Esophagus (tissue), 2 donors: ENCODE measurements at regions not wholly inside any gene's neighbourhood (a gene's known extent, or its start where the extent isn't known, plus 50 kb on each side); places are given as distances from the start of the nearest gene placed in this dataset.

ENCODE experiments used
- H3K27ac ChIP-seq, 2 donors: one replicate each; pipeline ENCODE4 v1.5.1; 2013; ENCODE audit warnings: low read depth in 2 of 2, mild to moderate bottlenecking in 2 of 2, inconsistent platforms in 1 of 2, low read length in 1 of 2, moderate library complexity in 1 of 2
- H3K27me3 ChIP-seq, 2 donors: one replicate each; pipeline ENCODE4 v1.6.1; 2013; ENCODE audit warnings: low read length in 2 of 2, control low read depth in 1 of 2, mild to moderate bottlenecking in 1 of 2; ENCODE audit not compliant: insufficient read depth in 2 of 2, control insufficient read depth in 1 of 2
- H3K36me3 ChIP-seq, 2 donors: one replicate each; pipeline ENCODE4 v1.6.1; 2013; ENCODE audit warnings: low read length in 1 of 2; ENCODE audit not compliant: control insufficient read depth in 2 of 2, insufficient read depth in 2 of 2
- H3K4me1 ChIP-seq, 2 donors: one replicate each; pipeline ENCODE4 v1.6.1; 2013; ENCODE audit warnings: low read length in 1 of 2; ENCODE audit not compliant: control insufficient read depth in 2 of 2, insufficient read depth in 2 of 2
- H3K4me3 ChIP-seq, 2 donors: one replicate each; pipeline ENCODE4 v1.5.1; 2013; ENCODE audit warnings: low read length in 2 of 2, mild to moderate bottlenecking in 2 of 2, low read depth in 1 of 2, moderate library complexity in 1 of 2
- H3K9me3 ChIP-seq, 2 donors: one replicate each; pipeline ENCODE4 v1.6.1; 2013; ENCODE audit warnings: mild to moderate bottlenecking in 2 of 2, low read depth in 1 of 2, low read length in 1 of 2, moderate library complexity in 1 of 2; ENCODE audit not compliant: control insufficient read depth in 2 of 2, insufficient read depth in 1 of 2
- WGBS, 2 donors: extraction: QIAGEN DNeasy Blood & Tissue Kit; methylation state at CpG; one replicate each; pipeline ENCODE4 v1.1.7; 2013; 5-methylcytosine and 5-hydroxymethylcytosine counted together
- donor health status: healthy with polysubstance abuse.
- donor health status: Bipolar disorder and iron deficiency.

- Histone ChIP-seq H3K27me3 (peaks cover 0 to 3% of the 10 kb centered on the region in 2 donors), H3K4me3 (no peak overlapping the region), H3K4me1 (no peaks in the 10 kb centered on the region), H3K36me3 (no peaks in the 10 kb centered on the region), H3K9me3 (no peaks in the 10 kb centered on the region), H3K27ac (no peak overlapping the region)
Observed at GRCh38 chrX:69022430-69022829, 142.8 kb downstream of the PJA1 start.

- H3K27ac ChIP-seq = no peak overlapping the region
- peaks cover 0 to 2% of the 10 kb centered on the region in 2 donors for H3K4me1 ChIP-seq
- peaks cover 0 to 3% of the 10 kb centered on the region in 2 donors for H3K27me3 ChIP-seq
- no peak overlapping the region for H3K4me3 ChIP-seq
- H3K36me3 ChIP-seq = no peaks in the 10 kb centered on the region
- H3K9me3 ChIP-seq = no peaks in the 10 kb centered on the region
- WGBS, 2 donors = 61 to 73% methylated on average over 10 of the region's 10 CpGs
Observed at GRCh38 chrX:69021141-69021960, 143.9 kb downstream of the PJA1 start.

- 71 to 89% methylated on average over 3 of the region's 3 CpGs for WGBS, 2 donors
- no peak overlapping the region for H3K27ac ChIP-seq
- H3K4me3 ChIP-seq = no peak overlapping the region
- no peaks in the 10 kb centered on the region for H3K36me3 ChIP-seq
- peaks cover 0 to 3% of the 10 kb centered on the region in 2 donors for H3K27me3 ChIP-seq
- H3K4me1 ChIP-seq = peaks cover 0 to 5% of the 10 kb centered on the region in 2 donors
- H3K9me3 ChIP-seq = no peaks in the 10 kb centered on the region
Observed at GRCh38 chrX:69020316-69020715, 144.9 kb downstream of the PJA1 start.

- peaks cover 0 to 3% of the 10 kb centered on the region in 2 donors for H3K27me3 ChIP-seq
- no peak overlapping the region for H3K27ac ChIP-seq
- no peak overlapping the region for H3K4me3 ChIP-seq
- H3K36me3 ChIP-seq = no peaks in the 10 kb centered on the region
- peaks cover 0 to 8% of the 10 kb centered on the region in 2 donors for H3K4me1 ChIP-seq
- no peaks in the 10 kb centered on the region for H3K9me3 ChIP-seq
- WGBS, 2 donors = 54 to 77% methylated on average over 2 of the region's 2 CpGs
Observed at GRCh38 chrX:69019073-69019890, 146.0 kb downstream of the PJA1 start.

GRCh38 chrX:69018416-69019072 is 146.7 kb downstream of the PJA1 start:
- peaks cover 0 to 8% of the 10 kb centered on the region in 2 donors for H3K4me1 ChIP-seq
- WGBS, 2 donors = 47 to 58% methylated on average over 8 of the region's 8 CpGs
- H3K27me3 ChIP-seq = peaks cover 0 to 3% of the 10 kb centered on the region in 2 donors
- no peak overlapping the region for H3K4me3 ChIP-seq
- H3K9me3 ChIP-seq = no peaks in the 10 kb centered on the region
- H3K27ac ChIP-seq = no peak overlapping the region
- H3K36me3 ChIP-seq = no peaks in the 10 kb centered on the region

GRCh38 chrX:69016293-69016941 is 148.8 kb downstream of the PJA1 start:
- no peak overlapping the region for H3K27ac ChIP-seq
- H3K4me1 ChIP-seq = peaks cover 0 to 8% of the 10 kb centered on the region in 2 donors
- H3K27me3 ChIP-seq = peaks cover 0 to 3% of the 10 kb centered on the region in 2 donors
- no peaks in the 10 kb centered on the region for H3K9me3 ChIP-seq
- no peaks in the 10 kb centered on the region for H3K36me3 ChIP-seq
- 39 to 50% methylated on average over 11 of the region's 11 CpGs for WGBS, 2 donors
- no peak overlapping the region for H3K4me3 ChIP-seq

- peaks cover 0 to 8% of the 10 kb centered on the region in 2 donors for H3K4me1 ChIP-seq
- WGBS, 2 donors = 47 to 58% methylated on average over 10 of the region's 10 CpGs
- no peak overlapping the region for H3K27ac ChIP-seq
- peaks cover 0 to 3% of the 10 kb centered on the region in 2 donors for H3K27me3 ChIP-seq
- H3K9me3 ChIP-seq = no peaks in the 10 kb centered on the region
- H3K4me3 ChIP-seq = no peak overlapping the region
- H3K36me3 ChIP-seq = no peaks in the 10 kb centered on the region
Observed at GRCh38 chrX:69015564-69016292, 149.5 kb downstream of the PJA1 start.

GRCh38 chrX:69015156-69015555 is 150.1 kb downstream of the PJA1 start:
- Histone ChIP-seq H3K27me3 (peaks cover 0 to 4% of the 10 kb centered on the region in 2 donors), H3K27ac (no peak overlapping the region), H3K4me3 (no peak overlapping the region), H3K9me3 (no peaks in the 10 kb centered on the region), H3K4me1 (peaks cover 0 to 8% of the 10 kb centered on the region in 2 donors), H3K36me3 (no peaks in the 10 kb centered on the region)
- WGBS, 2 donors = 45 to 60% methylated on average over 7 of the region's 7 CpGs
